ENCODE measurements at regions not wholly inside any gene's neighbourhood (a gene's known extent, or its start where the extent isn't known, plus 50 kb on each side); places are given as distances from the start of the nearest gene placed in this dataset.

GRCh38 chr6:90446164-90446563 lies 140.7 kb downstream of the MAP3K7 start:
- DNase-seq (ENCODE audit: low read depth in 1 of 2, low spot score in 1 of 2): no peak
- Histone ChIP-seq H3K27me3 (ENCODE audit: insufficient read depth, poor library complexity, severe bottlenecking) (peaks cover 8% of the 10 kb centered on the region), H3K4me3 (replicated peaks; ENCODE audit: insufficient read depth, low read length) (no peak overlapping the region), H3K27ac (replicated peaks) (no peak overlapping the region)
- no peak for TF ChIP-seq POLR2AphosphoS5 (IDR thresholded peaks at IDR 0.05; ENCODE audit: low read depth)
- TF ChIP-seq REST (IDR thresholded peaks at IDR 0.05; ENCODE audit: insufficient replicate concordance, low read depth): no peak
- no peak for TF ChIP-seq GABPA (IDR thresholded peaks at IDR 0.05; ENCODE audit: low read depth)
- no peak for TF ChIP-seq SPI1 (IDR thresholded peaks at IDR 0.05; ENCODE audit: borderline replicate concordance, low read depth)
- no peak for TF ChIP-seq CTCF (IDR thresholded peaks at IDR 0.05; ENCODE audit: insufficient read depth, low read length)

GRCh38 chr6:90445533-90446108 lies 141.3 kb downstream of the MAP3K7 start:
- Histone ChIP-seq H3K27ac (replicated peaks) (no peak overlapping the region), H3K4me3 (replicated peaks; ENCODE audit: insufficient read depth, low read length) (no peak overlapping the region), H3K27me3 (ENCODE audit: insufficient read depth, poor library complexity, severe bottlenecking) (peaks cover 8% of the 10 kb centered on the region)
- no peak for DNase-seq (ENCODE audit: low read depth in 1 of 2, low spot score in 1 of 2)
- no peak for TF ChIP-seq GABPA (IDR thresholded peaks at IDR 0.05; ENCODE audit: low read depth)
- no peak for TF ChIP-seq POLR2AphosphoS5 (IDR thresholded peaks at IDR 0.05; ENCODE audit: low read depth)
- no peak for TF ChIP-seq CTCF (IDR thresholded peaks at IDR 0.05; ENCODE audit: insufficient read depth, low read length)
- no peak for TF ChIP-seq SPI1 (IDR thresholded peaks at IDR 0.05; ENCODE audit: borderline replicate concordance, low read depth)
- TF ChIP-seq REST (IDR thresholded peaks at IDR 0.05; ENCODE audit: insufficient replicate concordance, low read depth): no peak

- TF ChIP-seq SPI1 (IDR thresholded peaks at IDR 0.05; ENCODE audit: borderline replicate concordance, low read depth) (no peak), CTCF (IDR thresholded peaks at IDR 0.05; ENCODE audit: insufficient read depth, low read length) (no peak), POLR2AphosphoS5 (IDR thresholded peaks at IDR 0.05; ENCODE audit: low read depth) (no peak), REST (IDR thresholded peaks at IDR 0.05; ENCODE audit: insufficient replicate concordance, low read depth) (no peak), GABPA (IDR thresholded peaks at IDR 0.05; ENCODE audit: low read depth) (no peak)
- H3K27ac ChIP-seq (replicated peaks): no peak overlapping the region
- peaks cover 8% of the 10 kb centered on the region for H3K27me3 ChIP-seq (ENCODE audit: insufficient read depth, poor library complexity, severe bottlenecking)
- no peak overlapping the region for H3K4me3 ChIP-seq (replicated peaks; ENCODE audit: insufficient read depth, low read length)
- no peak for DNase-seq (ENCODE audit: low read depth in 1 of 2, low spot score in 1 of 2)
Measured at GRCh38 chr6:90444160-90444714, 142.6 kb downstream of the MAP3K7 start.
